ENCODE measurements at regions not wholly inside any gene's neighbourhood (a gene's known extent, or its start where the extent isn't known, plus 50 kb on each side); places are given as distances from the start of the nearest gene placed in this dataset.

DNA sequence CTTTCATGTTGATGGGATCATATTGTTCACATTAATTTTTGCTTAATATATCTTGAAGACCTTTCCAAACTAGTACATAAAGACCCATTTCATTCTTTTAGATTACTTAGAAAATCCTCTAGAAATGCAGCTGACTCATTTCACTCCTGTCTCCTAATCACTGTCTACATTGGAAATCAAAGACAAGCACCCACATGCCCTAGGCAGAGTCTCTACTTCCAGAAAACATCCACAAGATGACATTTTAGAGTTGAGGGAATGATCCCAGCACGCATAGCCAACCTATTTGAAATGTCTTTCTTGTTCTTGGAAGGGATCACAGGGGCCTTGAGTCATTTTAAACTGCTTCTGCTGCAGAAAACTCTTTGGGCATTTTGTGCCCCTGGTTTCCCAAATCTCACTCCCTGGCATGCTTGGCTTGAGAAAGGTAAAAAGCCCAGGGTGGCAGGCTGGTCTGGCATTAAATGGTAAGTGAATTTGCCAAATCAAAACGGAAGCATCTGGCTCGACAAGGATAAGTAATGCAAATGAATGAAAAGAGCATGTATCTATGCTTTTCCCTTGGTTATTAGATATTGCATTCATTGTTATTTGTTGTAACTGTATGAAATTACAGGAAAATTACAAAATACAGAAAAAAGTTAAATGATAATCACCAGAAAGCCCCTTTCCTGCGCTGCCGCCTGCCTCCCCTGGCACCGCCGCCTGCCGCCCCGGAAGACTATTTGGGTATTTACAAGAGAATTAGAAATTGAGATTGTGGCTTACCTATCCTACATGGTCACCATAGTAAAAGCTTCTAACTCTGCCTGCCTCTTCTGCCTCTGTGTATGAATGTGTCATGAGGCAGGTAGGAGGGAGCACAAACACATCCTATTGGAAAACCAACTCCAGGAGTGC is 225.3 kb downstream of the PTEN start:
- no peak for DNase-seq (ENCODE audit: low read depth)
- no peak overlapping the region for H3K4me3 ChIP-seq (ENCODE audit: low read depth, low read length)
- TF ChIP-seq, protein P1, sequence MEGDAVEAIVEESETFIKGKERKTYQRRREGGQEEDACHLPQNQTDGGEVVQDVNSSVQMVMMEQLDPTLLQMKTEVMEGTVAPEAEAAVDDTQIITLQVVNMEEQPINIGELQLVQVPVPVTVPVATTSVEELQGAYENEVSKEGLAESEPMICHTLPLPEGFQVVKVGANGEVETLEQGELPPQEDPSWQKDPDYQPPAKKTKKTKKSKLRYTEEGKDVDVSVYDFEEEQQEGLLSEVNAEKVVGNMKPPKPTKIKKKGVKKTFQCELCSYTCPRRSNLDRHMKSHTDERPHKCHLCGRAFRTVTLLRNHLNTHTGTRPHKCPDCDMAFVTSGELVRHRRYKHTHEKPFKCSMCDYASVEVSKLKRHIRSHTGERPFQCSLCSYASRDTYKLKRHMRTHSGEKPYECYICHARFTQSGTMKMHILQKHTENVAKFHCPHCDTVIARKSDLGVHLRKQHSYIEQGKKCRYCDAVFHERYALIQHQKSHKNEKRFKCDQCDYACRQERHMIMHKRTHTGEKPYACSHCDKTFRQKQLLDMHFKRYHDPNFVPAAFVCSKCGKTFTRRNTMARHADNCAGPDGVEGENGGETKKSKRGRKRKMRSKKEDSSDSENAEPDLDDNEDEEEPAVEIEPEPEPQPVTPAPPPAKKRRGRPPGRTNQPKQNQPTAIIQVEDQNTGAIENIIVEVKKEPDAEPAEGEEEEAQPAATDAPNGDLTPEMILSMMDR (conservative IDR thresholded peaks at IDR 0.05; ENCODE audit: low read depth, low read length): no peak

DNA sequence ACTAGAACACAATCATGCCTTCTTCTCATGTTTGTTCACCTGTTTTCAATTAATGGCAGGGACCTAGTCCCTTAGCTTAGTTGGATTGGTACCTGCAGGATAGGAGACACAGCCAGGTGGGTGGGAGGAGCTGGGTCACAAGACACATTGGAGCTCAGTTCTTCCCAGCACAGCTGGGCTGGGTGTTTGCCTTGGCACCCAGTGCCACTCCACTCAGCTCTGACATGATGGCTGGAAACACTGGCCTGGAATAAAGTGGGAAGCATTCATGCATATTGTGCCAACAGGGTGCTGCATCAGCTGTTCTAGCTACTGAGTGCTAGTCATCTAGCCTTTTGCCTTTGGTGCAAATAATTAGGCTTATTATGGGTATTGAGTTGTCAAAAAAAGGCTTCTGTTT is 226.1 kb downstream of the PTEN start:
- no peak overlapping the region for H3K4me3 ChIP-seq (ENCODE audit: low read depth, low read length)
- DNase-seq (ENCODE audit: low read depth): no peak

DNA sequence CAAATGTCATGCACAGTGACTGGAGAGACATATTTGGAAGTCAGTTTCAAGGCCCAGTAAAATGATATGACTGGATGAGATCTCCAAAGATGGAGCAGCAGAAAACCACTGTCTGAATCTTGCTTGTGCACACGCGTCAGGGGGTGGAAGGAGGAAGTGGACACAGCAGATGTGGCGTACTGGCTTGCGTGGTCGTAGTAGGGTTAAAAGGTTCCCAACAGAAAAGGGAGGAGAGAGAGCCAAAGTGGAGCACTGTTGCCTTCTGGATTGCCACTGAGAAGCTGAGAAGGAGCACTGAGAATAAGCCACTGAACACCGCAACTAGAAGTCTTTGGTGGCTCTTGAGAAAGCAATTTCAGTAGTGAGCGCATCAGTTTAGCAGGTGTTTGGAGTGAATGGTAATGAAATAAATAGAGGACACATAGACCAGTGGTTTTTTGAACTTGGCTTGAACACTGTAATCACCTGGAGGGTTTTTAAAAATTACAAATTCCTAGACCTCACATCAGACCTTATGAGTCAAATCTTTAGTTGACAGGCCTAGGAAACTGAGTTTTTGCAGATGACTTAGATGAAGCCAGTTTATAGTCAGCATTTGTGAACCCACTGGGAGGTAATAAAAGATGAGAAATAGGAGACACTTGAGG is 227.3 kb downstream of the PTEN start:
- TF ChIP-seq, protein P1 (conservative IDR thresholded peaks at IDR 0.05; ENCODE audit: low read depth, low read length): no peak
- no peak overlapping the region for H3K4me3 ChIP-seq (ENCODE audit: low read depth, low read length)
- no peak for DNase-seq (ENCODE audit: low read depth)

More for the DNA sequence above, 226.1 kb downstream of the PTEN start:
- TF ChIP-seq, protein P1 (conservative IDR thresholded peaks at IDR 0.05; ENCODE audit: low read depth, low read length): no peak

DNA sequence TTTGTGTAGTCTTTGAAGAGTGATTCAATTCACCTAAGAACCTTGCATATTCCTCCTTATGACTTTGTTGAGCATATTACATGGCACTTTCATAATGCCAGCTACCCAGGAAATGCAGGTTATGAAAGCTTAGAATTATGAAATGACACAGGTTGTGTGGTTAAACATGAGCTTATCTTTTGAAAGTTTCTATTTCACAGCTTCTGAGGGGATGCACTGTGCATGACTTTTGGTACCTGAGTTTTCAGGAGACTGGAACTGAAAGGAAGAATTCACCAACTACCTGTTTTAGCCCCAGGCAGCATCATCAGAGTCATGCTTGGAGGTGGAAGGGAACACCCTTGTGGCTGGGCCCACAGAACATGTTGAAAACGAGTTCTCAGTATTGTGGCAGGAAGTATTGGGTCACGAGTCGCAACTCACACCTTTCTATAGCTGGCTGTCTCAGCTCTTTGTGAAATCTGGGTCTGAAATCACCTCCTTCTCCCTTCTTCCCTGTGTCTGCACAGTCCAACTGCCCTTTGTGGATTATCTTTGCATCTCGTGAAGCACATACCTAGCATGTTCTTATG is 228.2 kb downstream of the PTEN start:
- DNase-seq (ENCODE audit: low read depth): no peak
- TF ChIP-seq, protein P1 (conservative IDR thresholded peaks at IDR 0.05; ENCODE audit: low read depth, low read length): no peak
- no peak overlapping the region for H3K4me3 ChIP-seq (ENCODE audit: low read depth, low read length)

DNA sequence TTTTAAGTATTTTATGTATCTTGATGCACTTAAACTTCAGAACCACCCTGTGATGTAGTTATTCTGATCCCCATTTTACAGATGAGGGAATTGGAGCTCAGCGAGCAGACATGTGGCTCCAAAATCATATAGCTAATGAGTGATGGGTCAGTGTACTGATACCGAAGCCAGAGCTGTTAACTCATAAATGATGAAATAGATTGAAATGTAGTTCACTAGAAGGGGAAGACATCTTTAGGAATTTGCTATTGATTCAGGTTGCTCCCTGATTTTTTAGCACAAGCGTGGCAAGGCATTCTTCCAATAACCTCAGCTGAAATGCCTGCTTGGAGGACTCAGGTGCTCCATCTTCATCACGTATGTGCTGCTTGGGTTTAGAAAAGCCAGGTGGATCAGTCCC is 228.8 kb downstream of the PTEN start:
- TF ChIP-seq, protein P1 (conservative IDR thresholded peaks at IDR 0.05; ENCODE audit: low read depth, low read length): no peak
- H3K4me3 ChIP-seq (ENCODE audit: low read depth, low read length): no peak overlapping the region
- DNase-seq (ENCODE audit: low read depth): no peak

DNA sequence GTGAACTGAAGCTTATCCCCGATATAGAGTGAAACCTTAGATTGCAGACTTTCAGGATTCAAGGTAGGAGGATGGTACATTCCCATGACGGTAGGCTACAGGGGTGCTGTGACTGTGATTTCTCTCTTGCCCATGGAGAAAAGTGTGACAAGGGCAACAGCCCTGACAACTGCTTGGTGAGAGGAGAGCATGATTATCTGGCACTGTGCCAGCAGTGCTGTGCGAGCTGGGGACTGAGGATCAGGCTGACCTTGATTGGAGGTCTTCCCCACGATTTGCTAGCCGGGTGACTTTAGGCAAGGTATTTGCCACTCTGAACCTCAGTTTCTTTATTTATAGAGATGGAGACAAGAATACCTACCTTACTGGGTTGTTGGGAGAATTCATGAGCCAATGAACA is 229.5 kb downstream of the PTEN start:
- TF ChIP-seq, protein P1 (conservative IDR thresholded peaks at IDR 0.05; ENCODE audit: low read depth, low read length): no peak
- no peak overlapping the region for H3K4me3 ChIP-seq (ENCODE audit: low read depth, low read length)
- DNase-seq (ENCODE audit: low read depth): no peak

Measured in choroid plexus epithelial cell (primary cell).